Transverse colon (tissue), 4 donors: ENCODE measurements at regions not wholly inside any gene's neighbourhood (a gene's known extent, or its start where the extent isn't known, plus 50 kb on each side); places are given as distances from the start of the nearest gene placed in this dataset.

Source experiments
- DNase-seq: peaks from one replicate; pipeline ENCODE4 v3.0.0-alpha.2; 2019
- H3K27ac ChIP-seq, 4 donors: fragments of 200-600 bp; sonication (generic); 2 replicates each; pipeline ENCODE4 v1.5.1; 2016 to 2018; ENCODE audit warnings: inconsistent platforms in 4 of 4
- H3K27me3 ChIP-seq: fragments of 200-600 bp; sonication (generic); 2 replicates; pipeline ENCODE4 v1.5.1; 2017; ENCODE audit warnings: inconsistent platforms
- H3K36me3 ChIP-seq, 4 donors: fragments of 200-600 bp; sonication (generic); 2 replicates each; pipeline ENCODE4 v1.5.1; 2017 to 2019; ENCODE audit warnings: inconsistent platforms in 4 of 4
- H3K4me1 ChIP-seq, 4 donors: fragments of 200-600 bp; sonication (generic); 2 replicates each; pipeline ENCODE4 v1.5.1; 2017 to 2020; ENCODE audit warnings: inconsistent platforms in 4 of 4
- H3K4me3 ChIP-seq, 4 donors: fragments of 200-600 bp; sonication (generic); 1 replicate in 1 of 4; 2 replicates in 3 of 4; pipeline versions ENCODE4 v1.5.1 to v1.6.1; 2017 to 2019; ENCODE audit warnings: inconsistent platforms in 4 of 4
- H3K9me3 ChIP-seq, 2 donors: fragments of 200-600 bp; sonication (generic); 2 replicates each; pipeline ENCODE4 v1.5.1; 2017 to 2019; ENCODE audit warnings: inconsistent platforms in 2 of 2
- CTCF ChIP-seq, 5 experiments: fragments of 200-600 bp in 3 of 5; fragments of 450-650 bp in 2 of 5; sonication (generic) in 3 of 5; IDR thresholded peaks; 1 replicate in 2 of 5; 2 replicates in 3 of 5; pipeline ENCODE4 v1.5.1; 2016 to 2017; ENCODE audit warnings: antibody characterized with exemption in 5 of 5, inconsistent platforms in 3 of 5, mild to moderate bottlenecking in 2 of 5, moderate library complexity in 1 of 5
- EP300 ChIP-seq: sonication (generic); formaldehyde crosslinking; IDR thresholded peaks from one replicate; pipeline ENCODE4 v1.6.1; 2017; ENCODE audit warnings: antibody characterized with exemption, low read depth
- POLR2A ChIP-seq: fragments of 450-650 bp; IDR thresholded peaks from one replicate; pipeline ENCODE4 v1.6.1; 2016; ENCODE audit warnings: antibody characterized with exemption, mild to moderate bottlenecking, moderate library complexity
- POLR2AphosphoS5 ChIP-seq, 3 donors: sonication (generic); formaldehyde crosslinking; IDR thresholded peaks; one replicate each; pipeline ENCODE4 v1.6.1; 2016; ENCODE audit warnings: antibody characterized with exemption in 3 of 3
- WGBS, 2 donors: methylation state at CpG; one replicate each; pipeline ENCODE4 v1.1.5; 2018; ENCODE audit warnings: low coverage in 1 of 2; 5-methylcytosine and 5-hydroxymethylcytosine counted together
- in situ Hi-C, 4 donors: fragments of 200-750 bp; cut with MboI; loops; one replicate each; pipeline versions ENCODE4 v1.15.0 to v1.15.1; 2017; ENCODE audit warnings: low sequenced_read_pairs in 3 of 4, low pct_ligation_motif_present in 1 of 4, low pct_unique_long_range_greater_than_20kb in 1 of 4
- intact Hi-C: fragments of 100-400 bp; cut with DNase I; formaldehyde crosslinking; loops from one replicate; pipeline ENCODE4 v1.15.1; 2023; ENCODE audit warnings: low total_unique reads

- no peak for DNase-seq
- TF ChIP-seq EP300 (no peak), POLR2A (no peak), CTCF (IDR thresholded peaks at IDR 0.05) (no peak), POLR2AphosphoS5 (IDR thresholded peaks at IDR 0.05) (no peak)
Observed at GRCh38 chr6:117072134-117072533, 193.2 kb upstream of the VGLL2 start.

GRCh38 chr6:117072781-117073180, 192.6 kb upstream of the VGLL2 start:
- 67% methylated on average over 5 of the region's 5 CpGs; no CpG with 5 or more reads in 1 of the 2 donors for WGBS, 2 donors
- Histone ChIP-seq H3K36me3 (no peaks in the 10 kb centered on the region), H3K27me3 (no peaks in the 10 kb centered on the region), H3K9me3 (no peaks in the 10 kb centered on the region), H3K27ac (no peak overlapping the region), H3K4me3 (no peak overlapping the region), H3K4me1 (peaks cover 0 to 9% (median under 1%) of the 10 kb centered on the region in 4 donors)
- intact Hi-C loops (no loop called here), in situ Hi-C loops (no loop called here)
- no peak for DNase-seq
- TF ChIP-seq POLR2A (no peak), POLR2AphosphoS5 (IDR thresholded peaks at IDR 0.05) (no peak), EP300 (no peak), CTCF (IDR thresholded peaks at IDR 0.05) (no peak)

More at GRCh38 chr6:117072134-117072533, 193.2 kb upstream of the VGLL2 start:
- intact Hi-C loops (no loop called here), in situ Hi-C loops (no loop called here)
- Histone ChIP-seq H3K4me3 (no peak overlapping the region), H3K27ac (no peak overlapping the region), H3K36me3 (no peaks in the 10 kb centered on the region), H3K4me1 (peaks cover 0 to 6% (median 0%) of the 10 kb centered on the region in 4 donors), H3K27me3 (no peaks in the 10 kb centered on the region), H3K9me3 (no peaks in the 10 kb centered on the region)
- WGBS, 2 donors, result 53 to 68% methylated on average over 2 of the region's 2 CpGs

GRCh38 chr6:117074672-117075071, 190.7 kb upstream of the VGLL2 start:
- DNase-seq, result no peak
- TF ChIP-seq POLR2AphosphoS5 (IDR thresholded peaks at IDR 0.05) (no peak), POLR2A (no peak), EP300 (no peak), CTCF (IDR thresholded peaks at IDR 0.05) (no peak)
- Histone ChIP-seq H3K36me3 (no peaks in the 10 kb centered on the region), H3K4me1 (peaks cover 0 to 19% (median 7%) of the 10 kb centered on the region in 4 donors), H3K4me3 (no peak overlapping the region), H3K27ac (no peak overlapping the region), H3K9me3 (no peaks in the 10 kb centered on the region), H3K27me3 (no peaks in the 10 kb centered on the region)
- intact Hi-C loops, result no loop called here
- in situ Hi-C loops, result no loop called here
- 62 to 63% methylated on average over 5 of the region's 5 CpGs for WGBS, 2 donors

DNA sequence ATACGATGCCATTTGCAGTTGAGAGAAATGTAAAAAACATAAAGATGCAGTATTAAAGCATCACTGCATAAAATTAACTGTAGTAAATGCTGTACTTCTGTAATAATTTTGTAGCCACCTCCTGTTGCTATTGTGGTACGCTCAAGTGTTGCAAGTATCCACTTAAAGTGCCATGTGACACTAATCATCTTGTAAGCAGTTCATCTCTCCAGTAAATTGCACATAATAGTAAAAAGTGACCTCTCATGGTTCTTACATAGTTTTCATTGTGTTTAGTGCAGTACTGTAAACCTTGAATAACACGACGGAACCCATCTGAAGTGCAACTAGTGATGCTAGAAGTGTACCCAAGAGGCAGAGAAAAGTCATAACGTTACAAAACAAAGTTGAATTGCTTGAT, 190.1 kb upstream of the VGLL2 start:
- intact Hi-C loops (no loop called here), in situ Hi-C loops (no loop called here)
- TF ChIP-seq CTCF (IDR thresholded peaks at IDR 0.05) (no peak), EP300 (no peak), POLR2AphosphoS5 (IDR thresholded peaks at IDR 0.05) (no peak), POLR2A (no peak)
- no peaks in the 10 kb centered on the region for H3K27me3 ChIP-seq
- no peak for DNase-seq
- H3K36me3 ChIP-seq, result no peaks in the 10 kb centered on the region
- no peak overlapping the region for H3K4me3 ChIP-seq
- peaks cover 0 to 19% (median 7%) of the 10 kb centered on the region in 4 donors for H3K4me1 ChIP-seq
- WGBS, 2 donors, result 68 to 69% methylated on average over 5 of the region's 5 CpGs
- H3K27ac ChIP-seq, result no peak overlapping the region
- no peaks in the 10 kb centered on the region for H3K9me3 ChIP-seq
